Effector memory CD8-positive, alpha-beta T cell (primary cell): ENCODE measurements at regions not wholly inside any gene's neighbourhood (a gene's known extent, or its start where the extent isn't known, plus 50 kb on each side); places are given as distances from the start of the nearest gene placed in this dataset.

ENCODE experiments used
- ATAC-seq: fragments of 150-1000 bp; cut with Tn5 transposase; replicated peaks from 2 replicates; pipeline ENCODE4 v1.10.0; 2021; ENCODE audit warnings: mild to moderate bottlenecking, moderate library complexity
- DNase-seq, 3 experiments: peaks; one replicate each; pipeline ENCODE4 v3.0.0; 2021
- H3K27ac Mint-ChIP-seq, 2 donors: one replicate each; pipeline ENCODE4 v1.8.0; 2022; ENCODE audit warnings: mild to moderate bottlenecking in 2 of 2, mixed read lengths in 2 of 2, moderate library complexity in 2 of 2
- H3K27me3 Mint-ChIP-seq, 2 donors: one replicate each; pipeline ENCODE4 v1.8.0; 2022; ENCODE audit warnings: mixed read lengths in 2 of 2
- H3K36me3 Mint-ChIP-seq: one replicate; pipeline ENCODE4 v1.8.0; 2022; ENCODE audit warnings: mild to moderate bottlenecking, moderate library complexity, mixed read lengths; ENCODE audit not compliant: insufficient read depth
- H3K4me1 Mint-ChIP-seq, 2 donors: one replicate each; pipeline ENCODE4 v1.8.0; 2022; ENCODE audit warnings: low read depth in 2 of 2, mixed read lengths in 2 of 2
- H3K4me3 Mint-ChIP-seq, 2 donors: one replicate each; pipeline ENCODE4 v1.8.0; 2022; ENCODE audit warnings: mild to moderate bottlenecking in 2 of 2, mixed read lengths in 2 of 2, moderate library complexity in 2 of 2
- H3K9me3 Mint-ChIP-seq, 2 donors: one replicate each; pipeline ENCODE4 v1.8.0; 2022; ENCODE audit warnings: mixed read lengths in 2 of 2

DNA sequence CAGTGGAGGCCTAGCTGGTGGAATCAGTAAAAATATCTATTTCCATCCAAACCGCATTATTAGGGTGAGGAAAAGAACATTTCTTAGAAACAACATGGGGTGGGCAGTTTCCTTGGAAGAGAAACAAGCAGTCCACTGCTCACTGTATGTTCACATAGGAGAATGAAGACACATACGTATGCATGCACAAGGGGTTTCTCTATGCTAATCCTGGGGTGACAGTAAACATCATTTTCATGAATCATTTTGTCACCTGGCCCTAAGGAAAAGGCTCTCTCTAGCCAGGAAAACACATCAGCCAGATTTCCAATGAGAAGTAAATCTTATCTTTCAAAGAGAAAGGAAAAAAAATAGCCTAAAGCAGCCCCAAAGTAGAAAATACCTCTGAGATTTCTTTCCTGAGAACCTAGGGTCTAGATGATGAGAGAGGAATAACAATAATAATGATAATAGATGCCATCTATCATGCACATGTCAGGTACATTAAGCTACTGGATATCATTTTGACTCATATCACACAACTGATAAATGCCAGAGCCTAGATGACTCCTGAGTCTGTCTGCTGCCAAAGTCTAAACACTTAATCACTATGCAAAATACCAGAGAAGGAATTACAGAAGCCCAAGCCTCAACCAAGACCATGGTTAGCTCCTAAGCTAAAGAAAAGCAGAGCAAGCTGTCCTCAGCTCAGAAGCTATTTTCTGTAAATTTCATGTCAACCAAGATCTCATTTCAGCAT, 520.5 kb upstream of the TMPO start:
- peaks cover 0 to 5% of the 10 kb centered on the region in 2 donors for H3K27me3 Mint-ChIP-seq

DNA sequence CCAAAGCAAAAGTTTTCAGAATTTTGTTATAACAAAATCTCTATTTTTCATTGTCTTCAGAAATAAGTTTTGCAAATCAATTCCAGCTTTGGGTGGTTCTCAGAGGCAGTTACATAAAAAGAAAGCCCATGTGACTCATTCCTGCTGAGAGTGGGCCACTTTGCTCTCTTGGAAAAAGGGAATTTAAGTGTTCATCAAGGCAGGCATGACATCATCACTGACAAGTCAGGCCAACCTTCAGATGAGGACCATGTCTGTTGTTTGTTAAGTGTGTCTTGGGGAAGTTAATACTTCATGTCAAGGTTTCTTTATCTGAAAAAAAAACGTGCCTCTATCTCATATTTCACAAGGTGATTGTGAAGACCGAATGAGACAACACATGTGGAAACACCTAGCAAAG, 519.8 kb upstream of the TMPO start:
- DNase-seq: no peak
- H3K4me1 Mint-ChIP-seq: no peaks in the 10 kb centered on the region
- no peak overlapping the region for H3K27ac Mint-ChIP-seq
- H3K36me3 Mint-ChIP-seq: no peaks in the 10 kb centered on the region
- peaks cover 0 to 5% of the 10 kb centered on the region in 2 donors for H3K27me3 Mint-ChIP-seq
- H3K9me3 Mint-ChIP-seq: peaks cover 7 to 19% of the 10 kb centered on the region in 2 donors
- H3K4me3 Mint-ChIP-seq: no peak overlapping the region
- ATAC-seq: no peak

More for the DNA sequence above, 520.5 kb upstream of the TMPO start:
- Mint-ChIP-seq H3K4me3 (no peak overlapping the region), H3K4me1 (no peaks in the 10 kb centered on the region), H3K9me3 (peaks cover 7 to 19% of the 10 kb centered on the region in 2 donors), H3K36me3 (no peaks in the 10 kb centered on the region), H3K27ac (no peak overlapping the region)
- DNase-seq (no peak), ATAC-seq (no peak)

- peaks cover 0 to 7% of the 10 kb centered on the region in 2 donors for H3K27me3 Mint-ChIP-seq
- H3K4me1 Mint-ChIP-seq: no peaks in the 10 kb centered on the region
- H3K36me3 Mint-ChIP-seq: no peaks in the 10 kb centered on the region
- DNase-seq (no peak), ATAC-seq (no peak)
- no peak overlapping the region for H3K27ac Mint-ChIP-seq
- peaks cover 0 to 5% of the 10 kb centered on the region in 2 donors for H3K9me3 Mint-ChIP-seq
- H3K4me3 Mint-ChIP-seq: no peak overlapping the region
Measured at GRCh38 chr12:98001430-98001829, 514.0 kb upstream of the TMPO start.

DNA sequence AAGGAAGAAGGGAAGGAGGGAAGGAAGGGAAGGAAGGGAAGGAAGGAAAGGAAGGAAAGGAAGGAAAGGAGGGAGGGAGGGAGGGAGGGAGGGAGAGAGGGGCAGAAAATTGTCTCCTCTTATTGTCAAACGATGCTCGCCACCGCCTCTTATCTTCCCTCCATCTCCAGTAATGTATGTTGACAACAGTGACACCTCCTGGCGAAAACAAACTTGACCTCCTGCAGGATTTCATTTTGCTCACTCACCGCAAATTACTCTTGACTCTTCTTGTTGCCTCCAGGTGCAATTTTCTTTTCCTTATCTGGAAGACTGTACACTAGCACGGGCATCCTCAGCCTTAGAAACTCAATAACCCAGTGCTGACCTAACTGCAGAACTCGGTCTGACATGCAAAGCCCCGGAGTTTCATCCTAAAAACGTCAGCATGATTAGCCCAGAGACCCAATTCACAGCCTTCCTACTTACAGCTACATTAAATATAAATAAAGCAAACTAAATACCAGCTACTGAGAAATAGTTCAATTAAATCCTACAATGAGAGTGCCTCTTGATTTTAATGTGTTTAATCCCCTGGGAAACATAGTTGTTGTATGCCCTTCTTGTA, 512.4 kb upstream of the TMPO start:
- no peaks in the 10 kb centered on the region for H3K4me1 Mint-ChIP-seq
- H3K36me3 Mint-ChIP-seq: no peaks in the 10 kb centered on the region
- no peak overlapping the region for H3K4me3 Mint-ChIP-seq
- H3K9me3 Mint-ChIP-seq: peaks cover 0 to 5% of the 10 kb centered on the region in 2 donors
- no peak for ATAC-seq
- no peak for DNase-seq
- H3K27me3 Mint-ChIP-seq: peaks cover 0 to 7% of the 10 kb centered on the region in 2 donors
- H3K27ac Mint-ChIP-seq: no peak overlapping the region

- H3K27ac Mint-ChIP-seq: no peak overlapping the region
- no peaks in the 10 kb centered on the region for H3K4me1 Mint-ChIP-seq
- ATAC-seq (no peak), DNase-seq (no peak)
- H3K9me3 Mint-ChIP-seq: peaks cover 0 to 5% of the 10 kb centered on the region in 2 donors
- no peak overlapping the region for H3K4me3 Mint-ChIP-seq
- no peaks in the 10 kb centered on the region for H3K36me3 Mint-ChIP-seq
- H3K27me3 Mint-ChIP-seq: no peaks in the 10 kb centered on the region
Measured at GRCh38 chr12:98007963-98008362, 507.4 kb upstream of the TMPO start.

DNA sequence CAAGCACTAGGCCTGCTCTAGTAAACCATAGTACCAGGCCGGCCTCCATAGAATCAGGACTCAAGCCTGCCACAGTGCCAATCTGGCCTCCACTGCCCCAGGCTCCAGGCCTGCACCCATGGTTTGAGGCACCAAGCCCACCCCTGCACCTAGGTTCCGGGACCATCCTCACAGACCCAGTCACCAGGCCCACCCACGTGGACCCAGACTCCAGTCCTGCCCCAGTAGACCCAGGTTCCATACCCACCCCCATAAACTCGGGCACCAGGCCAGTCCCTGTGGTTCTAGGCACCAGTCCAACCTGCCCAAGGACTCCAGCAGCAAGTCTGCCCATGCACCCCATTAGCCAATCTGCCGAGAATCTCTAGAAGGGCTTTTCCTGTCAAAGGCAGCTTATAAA, 501.8 kb upstream of the TMPO start:
- no peak for ATAC-seq
- Mint-ChIP-seq H3K4me1 (no peaks in the 10 kb centered on the region), H3K4me3 (no peak overlapping the region)

DNA sequence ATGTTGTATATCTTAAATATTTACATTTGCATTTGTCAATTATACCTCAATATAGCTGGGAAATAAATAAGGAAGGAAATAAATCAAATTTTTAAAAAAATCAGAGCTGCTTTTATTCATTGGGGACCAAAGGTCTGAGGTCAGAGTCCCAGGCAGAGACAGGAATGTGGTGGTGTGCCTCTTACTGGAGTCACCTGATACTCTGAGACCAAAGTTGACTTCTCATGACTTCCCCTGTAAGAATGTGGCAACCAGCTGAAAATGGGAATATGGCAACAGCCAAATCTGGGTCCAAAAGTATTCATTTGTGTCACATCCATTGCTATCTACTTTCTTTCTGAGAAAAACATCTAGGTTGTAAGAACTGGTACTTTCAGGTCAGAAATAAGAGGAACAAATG, 496.6 kb upstream of the TMPO start:
- Mint-ChIP-seq H3K27me3 (no peaks in the 10 kb centered on the region), H3K27ac (no peak overlapping the region), H3K9me3 (peaks cover under 1 to 6% of the 10 kb centered on the region in 2 donors), H3K36me3 (no peaks in the 10 kb centered on the region), H3K4me3 (no peak overlapping the region), H3K4me1 (no peaks in the 10 kb centered on the region)
- DNase-seq: no peak
- no peak for ATAC-seq

More for the DNA sequence above, 501.8 kb upstream of the TMPO start:
- H3K9me3 Mint-ChIP-seq: peaks cover 0 to 3% of the 10 kb centered on the region in 2 donors
- no peaks in the 10 kb centered on the region for H3K27me3 Mint-ChIP-seq
- no peak for DNase-seq
- no peaks in the 10 kb centered on the region for H3K36me3 Mint-ChIP-seq
- no peak overlapping the region for H3K27ac Mint-ChIP-seq

DNA sequence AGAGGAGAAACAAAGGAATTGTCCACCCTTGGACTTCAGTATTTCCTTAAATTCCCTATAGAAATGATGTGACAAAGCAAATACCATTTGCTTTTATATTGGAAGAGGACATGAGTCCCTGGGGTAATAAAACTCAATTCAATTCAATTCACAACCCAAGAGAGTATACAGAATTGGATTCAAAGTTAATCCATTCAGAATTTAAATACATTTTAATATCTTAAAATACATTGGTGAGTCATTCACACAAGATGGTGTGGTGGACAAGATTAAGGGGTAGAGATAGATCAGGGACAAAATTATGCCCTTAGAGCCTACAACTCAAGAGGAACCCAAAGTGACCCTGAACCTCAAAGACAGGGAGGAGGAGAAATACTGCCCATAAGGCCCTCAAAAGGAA, 495.0 kb upstream of the TMPO start:
- Mint-ChIP-seq H3K27me3 (no peaks in the 10 kb centered on the region), H3K27ac (no peak overlapping the region), H3K4me1 (peaks cover 0 to 4% of the 10 kb centered on the region in 2 donors), H3K36me3 (no peaks in the 10 kb centered on the region), H3K9me3 (peaks cover 7 to 9% of the 10 kb centered on the region in 2 donors), H3K4me3 (no peak overlapping the region)
- DNase-seq (no peak), ATAC-seq (no peak)

DNA sequence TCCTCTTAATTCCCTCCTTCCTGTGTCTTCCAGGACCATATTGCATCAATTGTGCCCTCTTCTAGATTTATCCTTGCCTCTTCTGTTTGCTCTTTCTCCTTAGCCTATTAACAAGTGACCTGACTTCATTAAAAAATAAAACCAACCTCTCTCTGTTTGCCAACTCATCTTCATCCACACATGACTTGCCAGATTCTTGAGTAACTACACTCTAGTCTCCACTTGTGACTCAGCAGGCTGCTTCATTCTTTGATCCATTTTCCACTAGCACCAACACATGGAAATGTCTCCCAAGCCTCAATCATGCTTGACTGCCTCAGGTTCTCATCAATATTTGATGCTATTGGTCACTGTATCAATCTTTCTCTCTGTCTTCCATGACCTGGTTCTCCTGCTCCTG, 492.4 kb upstream of the TMPO start:
- DNase-seq (no peak), ATAC-seq (no peak)
- H3K27ac Mint-ChIP-seq: no peak overlapping the region
- no peaks in the 10 kb centered on the region for H3K27me3 Mint-ChIP-seq
- H3K4me1 Mint-ChIP-seq: peaks cover 0 to 4% of the 10 kb centered on the region in 2 donors
- no peak overlapping the region for H3K4me3 Mint-ChIP-seq
- H3K9me3 Mint-ChIP-seq: peaks cover 7 to 9% of the 10 kb centered on the region in 2 donors
- no peaks in the 10 kb centered on the region for H3K36me3 Mint-ChIP-seq

DNA sequence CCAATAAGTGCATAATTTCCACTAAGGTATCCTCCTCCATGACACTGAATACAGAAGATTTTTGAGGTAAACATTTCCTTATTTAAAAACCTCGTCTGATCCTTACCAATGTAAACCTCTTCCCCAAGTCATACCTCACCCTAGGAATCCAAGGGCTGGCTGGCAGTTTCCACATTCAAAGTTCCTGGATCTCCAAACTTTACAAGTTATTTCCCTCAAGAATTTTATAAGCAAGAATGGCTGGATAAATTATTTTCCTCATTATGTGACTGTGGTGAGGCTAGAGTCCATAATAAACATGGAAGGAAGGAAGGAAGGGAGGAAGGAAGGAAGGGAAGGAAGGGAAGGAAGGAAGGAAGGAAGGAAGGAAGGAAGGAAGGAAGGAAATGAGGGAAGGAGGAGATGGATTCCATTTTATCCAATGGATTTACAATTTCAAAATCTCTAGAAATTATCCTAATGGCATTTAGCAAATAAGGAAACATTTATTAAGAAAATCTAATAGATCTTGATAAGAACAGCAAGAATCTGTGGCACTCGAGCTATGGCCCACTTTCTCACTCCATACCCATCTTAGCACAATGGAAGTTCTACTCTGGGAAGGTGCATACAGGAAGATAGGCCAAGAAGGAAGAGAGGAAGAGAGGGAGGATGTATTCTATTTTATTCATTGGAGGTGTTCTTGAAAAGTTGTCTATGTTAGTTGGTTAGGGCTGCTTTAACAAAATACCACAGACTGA, 477.8 kb upstream of the TMPO start:
- Mint-ChIP-seq H3K9me3 (peaks cover 5 to 14% of the 10 kb centered on the region in 2 donors), H3K4me3 (no peak overlapping the region), H3K27me3 (no peaks in the 10 kb centered on the region), H3K36me3 (no peaks in the 10 kb centered on the region), H3K27ac (no peak overlapping the region), H3K4me1 (no peaks in the 10 kb centered on the region)
- no peak for DNase-seq
- ATAC-seq: no peak

- no peaks in the 10 kb centered on the region for H3K4me1 Mint-ChIP-seq
Measured at GRCh38 chr12:98042668-98043067, 472.7 kb upstream of the TMPO start.

DNA sequence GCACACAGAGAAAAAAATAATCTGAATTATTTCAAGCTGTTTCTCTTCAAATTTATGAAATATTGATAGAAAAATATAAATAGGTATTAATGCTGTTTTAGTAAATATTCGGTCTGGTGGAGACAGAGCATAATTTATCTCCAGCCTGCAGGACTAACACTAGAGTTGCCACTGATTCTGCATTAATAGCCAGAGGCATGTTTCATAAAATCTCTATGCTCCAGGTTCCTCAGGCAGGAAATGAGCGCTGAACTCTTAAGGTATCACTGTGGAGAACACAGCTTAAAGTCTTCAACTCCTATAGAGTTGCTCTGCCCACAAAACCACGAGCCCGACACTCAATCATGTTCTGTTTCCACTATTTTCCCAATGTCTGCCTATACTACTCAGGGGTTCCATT, 470.0 kb upstream of the TMPO start:
- Mint-ChIP-seq H3K9me3 (peaks cover 3 to 7% of the 10 kb centered on the region in 2 donors), H3K4me3 (no peak overlapping the region), H3K36me3 (no peaks in the 10 kb centered on the region), H3K27me3 (no peaks in the 10 kb centered on the region), H3K27ac (no peak overlapping the region), H3K4me1 (no peaks in the 10 kb centered on the region)
- ATAC-seq (no peak), DNase-seq (no peak)

More at GRCh38 chr12:98042668-98043067, 472.7 kb upstream of the TMPO start:
- H3K9me3 Mint-ChIP-seq: peaks cover 2 to 7% of the 10 kb centered on the region in 2 donors
- DNase-seq (no peak), ATAC-seq (no peak)
- no peaks in the 10 kb centered on the region for H3K36me3 Mint-ChIP-seq
- H3K27me3 Mint-ChIP-seq: no peaks in the 10 kb centered on the region
- H3K4me3 Mint-ChIP-seq: no peak overlapping the region
- H3K27ac Mint-ChIP-seq: no peak overlapping the region

- Mint-ChIP-seq H3K4me3 (no peak overlapping the region), H3K4me1 (no peaks in the 10 kb centered on the region), H3K36me3 (no peaks in the 10 kb centered on the region), H3K9me3 (peaks cover 3 to 7% of the 10 kb centered on the region in 2 donors), H3K27me3 (no peaks in the 10 kb centered on the region), H3K27ac (no peak overlapping the region)
- no peak for ATAC-seq
- no peak for DNase-seq
Measured at GRCh38 chr12:98048326-98048725, 467.1 kb upstream of the TMPO start.

DNA sequence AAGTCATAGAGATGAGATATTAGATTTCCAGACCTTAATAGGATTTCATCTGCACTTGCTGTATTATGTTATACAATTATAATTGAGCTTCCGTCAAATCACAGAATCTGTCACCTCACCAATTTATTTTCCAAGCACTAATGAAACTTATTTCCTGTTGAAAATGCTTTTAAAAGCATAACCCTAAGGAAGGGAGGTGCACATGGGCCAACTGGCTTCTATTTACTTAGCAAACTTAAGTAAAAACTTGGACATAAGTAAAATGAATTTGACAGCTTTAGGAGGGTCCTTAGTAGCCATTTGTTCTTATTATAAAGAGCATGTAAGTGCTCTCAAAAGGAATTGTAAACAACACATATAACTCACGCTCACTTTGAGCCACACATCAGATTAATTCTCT, 462.2 kb upstream of the TMPO start:
- no peaks in the 10 kb centered on the region for H3K36me3 Mint-ChIP-seq
- DNase-seq: no peak
- H3K27ac Mint-ChIP-seq: no peak overlapping the region
- H3K4me3 Mint-ChIP-seq: no peak overlapping the region
- peaks cover 1 to 7% of the 10 kb centered on the region in 2 donors for H3K9me3 Mint-ChIP-seq
- H3K27me3 Mint-ChIP-seq: no peaks in the 10 kb centered on the region
- no peak for ATAC-seq
- H3K4me1 Mint-ChIP-seq: no peaks in the 10 kb centered on the region
